CD14-positive monocyte (primary cell): ENCODE measurements at regions not wholly inside any gene's neighbourhood (a gene's known extent, or its start where the extent isn't known, plus 50 kb on each side); places are given as distances from the start of the nearest gene placed in this dataset.

Source experiments
- DNase-seq, 3 donors: peaks; one replicate each; pipeline ENCODE4 v3.0.0-alpha.2; 2011 to 2022
- H2AFZ ChIP-seq: 2 replicates; pipeline ENCODE4 v1.6.0; 2012; ENCODE audit warnings: mild to moderate bottlenecking, low read depth, low read length, inconsistent platforms; ENCODE audit not compliant: insufficient read depth, poor library complexity, severe bottlenecking
- H3K27ac ChIP-seq, 2 donors: 1 replicate in 1 of 2; 2 replicates in 1 of 2; pipeline ENCODE4 v1.5.1; 2012 to 2013; ENCODE audit warnings: low read length in 2 of 2, control low read depth in 1 of 2, inconsistent platforms in 1 of 2, low read depth in 1 of 2, mild to moderate bottlenecking in 1 of 2
- H3K27me3 ChIP-seq, 2 donors: one replicate each; pipeline versions ENCODE4 v1.6.0 to v1.6.1; 2011 to 2013; ENCODE audit warnings: low read length in 2 of 2; ENCODE audit not compliant: control insufficient read depth in 2 of 2, insufficient read depth in 2 of 2
- H3K36me3 ChIP-seq, 2 donors: replicated peaks in 1 of 2; 1 replicate in 1 of 2; 2 replicates in 1 of 2; pipeline versions ENCODE4 v1.5.1 to v1.6.1; 2012 to 2013; ENCODE audit warnings: low read length in 2 of 2, control low read depth in 1 of 2, inconsistent platforms in 1 of 2, mild to moderate bottlenecking in 1 of 2; ENCODE audit not compliant: insufficient read depth in 2 of 2, control insufficient read depth in 1 of 2
- H3K4me1 ChIP-seq, 2 donors: 1 replicate in 1 of 2; 2 replicates in 1 of 2; pipeline versions ENCODE4 v1.5.1 to v1.6.1; 2012 to 2013; ENCODE audit warnings: low read length in 2 of 2, control low read depth in 1 of 2, inconsistent platforms in 1 of 2, mild to moderate bottlenecking in 1 of 2, moderate library complexity in 1 of 2; ENCODE audit not compliant: insufficient read depth in 2 of 2, control insufficient read depth in 1 of 2
- H3K4me2 ChIP-seq: replicated peaks from 2 replicates; pipeline ENCODE3; 2012; ENCODE audit warnings: low read length, moderate library complexity, mild to moderate bottlenecking; ENCODE audit not compliant: poor library complexity, severe bottlenecking; ENCODE audit errors: extremely low read depth
- H3K4me3 ChIP-seq, 3 experiments: fragments of 200-600 bp in 1 of 3; sonication (generic) in 1 of 3; replicated peaks in 1 of 3; 1 replicate in 2 of 3; 2 replicates in 1 of 3; pipeline ENCODE4 v1.5.1; 2011 to 2013; ENCODE audit warnings: low read length in 3 of 3, mild to moderate bottlenecking in 3 of 3, control low read depth in 2 of 3, low read depth in 2 of 3, inconsistent platforms in 1 of 3, moderate library complexity in 1 of 3
- H3K79me2 ChIP-seq: 2 replicates; pipeline ENCODE4 v1.6.0; 2012; ENCODE audit warnings: mild to moderate bottlenecking, control low read depth, inconsistent platforms, low read length, moderate library complexity; ENCODE audit not compliant: insufficient read depth
- H3K9ac ChIP-seq: 2 replicates; pipeline ENCODE4 v1.6.0; 2017; ENCODE audit warnings: low read length, mild to moderate bottlenecking; ENCODE audit not compliant: insufficient read depth, poor library complexity, severe bottlenecking
- H3K9me3 ChIP-seq, 2 donors: replicated peaks in 1 of 2; 1 replicate in 1 of 2; 2 replicates in 1 of 2; pipeline versions ENCODE4 v1.5.1 to v1.6.1; 2012 to 2013; ENCODE audit warnings: low read length in 2 of 2, control low read depth in 1 of 2; ENCODE audit not compliant: control insufficient read depth in 1 of 2, insufficient read depth in 1 of 2
- H4K20me1 ChIP-seq: 2 replicates; pipeline ENCODE4 v1.6.0; 2012; ENCODE audit warnings: mild to moderate bottlenecking, low read length, control low read depth, moderate library complexity; ENCODE audit not compliant: insufficient read depth
- H3K27ac Mint-ChIP-seq, 7 donors: one replicate each; pipeline ENCODE4 v1.8.0; 2020; ENCODE audit warnings: mild to moderate bottlenecking in 7 of 7, mixed read lengths in 7 of 7, moderate library complexity in 6 of 7, inconsistent platforms in 2 of 7
- H3K27me3 Mint-ChIP-seq, 3 donors: one replicate each; pipeline ENCODE4 v1.8.0; 2021 to 2022; ENCODE audit warnings: low read depth in 3 of 3, mild to moderate bottlenecking in 3 of 3, mixed read lengths in 3 of 3, moderate library complexity in 3 of 3, inconsistent platforms in 1 of 3
- H3K36me3 Mint-ChIP-seq, 2 donors: one replicate each; pipeline ENCODE4 v1.8.0; 2020; ENCODE audit warnings: mixed read lengths in 2 of 2, inconsistent platforms in 1 of 2, mild to moderate bottlenecking in 1 of 2
- H3K4me1 Mint-ChIP-seq: one replicate; pipeline ENCODE4 v1.8.0; 2020; ENCODE audit warnings: mild to moderate bottlenecking, mixed read lengths
- H3K4me3 Mint-ChIP-seq, 2 donors: one replicate each; pipeline ENCODE4 v1.8.0; 2020; ENCODE audit warnings: mild to moderate bottlenecking in 2 of 2, mixed read lengths in 2 of 2, moderate library complexity in 1 of 2
- H3K9me3 Mint-ChIP-seq, 7 donors: one replicate each; pipeline ENCODE4 v1.8.0; 2020 to 2022; ENCODE audit warnings: mixed read lengths in 7 of 7, mild to moderate bottlenecking in 6 of 7, moderate library complexity in 6 of 7, inconsistent platforms in 2 of 7
- CTCF ChIP-seq: fragments of 200-600 bp; IDR thresholded peaks from one replicate; pipeline ENCODE4 v1.8.0; 2022; ENCODE audit warnings: antibody characterized with exemption, mild to moderate bottlenecking
- WGBS: methylation state at CpG from one replicate; pipeline ENCODE4 v1.1.5; 2013; ENCODE audit warnings: missing lambda C conversion rate; ENCODE audit not compliant: insufficient coverage; 5-methylcytosine and 5-hydroxymethylcytosine counted together
- intact Hi-C, 2 donors: fragments of 100-400 bp; cut with micrococcal nuclease; formaldehyde crosslinking; loops; one replicate each; pipeline versions ENCODE4 v1.15.0 to v1.15.1; 2023

DNA sequence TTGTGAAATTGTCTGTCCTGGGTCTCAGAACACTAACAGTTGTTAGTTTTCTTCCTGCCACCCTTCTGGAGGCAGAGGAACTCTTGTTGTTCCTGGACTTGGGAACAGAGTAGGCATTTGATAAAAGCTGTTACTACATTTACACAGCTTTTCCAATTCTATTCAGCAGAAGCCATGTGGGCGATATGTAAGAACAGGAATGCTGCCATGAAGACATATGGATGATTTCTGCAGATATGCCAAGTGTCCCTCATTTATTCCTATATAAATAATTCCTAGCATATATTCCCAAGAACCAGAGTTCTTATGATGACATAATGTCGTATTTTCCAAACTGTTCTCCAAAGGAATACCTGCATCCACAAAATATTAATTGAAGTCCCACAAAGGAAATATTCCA is 135.9 kb upstream of the DAB2 start:
- Mint-ChIP-seq H3K4me1 (peaks cover 4% of the 10 kb centered on the region), H3K27ac (no peak overlapping the region), H3K4me3 (no peak overlapping the region), H3K9me3 (peaks cover 0 to 2% (median 0%) of the 10 kb centered on the region in 7 donors), H3K36me3 (no peaks in the 10 kb centered on the region), H3K27me3 (peaks cover 1 to 3% (median 2%) of the 10 kb centered on the region in 3 donors)
- Histone ChIP-seq H2AFZ (no peak overlapping the region), H3K36me3 (no peaks in the 10 kb centered on the region), H3K9me3 (no peaks in the 10 kb centered on the region), H3K27ac (no peak overlapping the region), H3K4me1 (peaks cover 9 to 10% of the 10 kb centered on the region in 2 donors), H4K20me1 (no peaks in the 10 kb centered on the region), H3K4me2 (no peak overlapping the region), H3K4me3 (no peak overlapping the region), H3K9ac (no peak overlapping the region), H3K27me3 (no peaks in the 10 kb centered on the region), H3K79me2 (no peaks in the 10 kb centered on the region)
- no peak for TF ChIP-seq CTCF
- intact Hi-C loops = no loop called here
- no CpG with 5 or more reads among the region's 2 CpGs for WGBS
- DNase-seq = no peak

DNA sequence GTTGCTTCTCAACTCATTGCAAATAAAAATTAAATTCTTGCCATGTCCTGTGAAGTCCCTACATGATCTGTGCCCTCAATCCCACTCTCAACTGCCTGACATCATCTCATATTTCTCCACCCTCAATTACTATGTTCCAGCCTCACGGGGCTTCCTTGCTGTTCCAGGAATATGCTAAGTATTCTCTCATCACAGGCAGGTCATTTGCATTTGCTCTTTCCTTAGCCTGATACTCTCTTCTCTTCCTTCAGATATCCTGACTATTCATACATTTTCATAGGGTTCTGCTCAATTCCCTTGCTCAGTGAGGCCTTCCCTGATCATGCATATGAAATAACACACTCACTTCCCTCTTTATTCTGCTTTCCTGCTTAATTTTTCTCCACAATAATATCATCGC is 135.1 kb upstream of the DAB2 start:
- no peak for DNase-seq
- H2AFZ ChIP-seq = no peak overlapping the region
- H3K4me3 Mint-ChIP-seq = no peak overlapping the region
- no peak overlapping the region for H3K9ac ChIP-seq
- H3K9me3 ChIP-seq = no peaks in the 10 kb centered on the region
- 100% methylated on average over 1 of the region's 2 CpGs for WGBS
- no peak overlapping the region for H3K27ac ChIP-seq
- no peaks in the 10 kb centered on the region for H4K20me1 ChIP-seq
- H3K36me3 Mint-ChIP-seq = no peaks in the 10 kb centered on the region
- H3K4me2 ChIP-seq = no peak overlapping the region
- H3K79me2 ChIP-seq = no peaks in the 10 kb centered on the region
- no peak for TF ChIP-seq CTCF
- peaks cover 0 to 2% (median 0%) of the 10 kb centered on the region in 7 donors for H3K9me3 Mint-ChIP-seq
- no peak overlapping the region for H3K4me3 ChIP-seq
- H3K27me3 ChIP-seq = no peaks in the 10 kb centered on the region
- intact Hi-C loops = no loop called here
- no peak overlapping the region for H3K27ac Mint-ChIP-seq
- peaks cover 0 to 3% (median 1%) of the 10 kb centered on the region in 3 donors for H3K27me3 Mint-ChIP-seq
- H3K36me3 ChIP-seq = no peaks in the 10 kb centered on the region
- peaks cover 5% of the 10 kb centered on the region for H3K4me1 Mint-ChIP-seq
- H3K4me1 ChIP-seq = peaks cover 12 to 14% of the 10 kb centered on the region in 2 donors
